Breast epithelium (tissue), 3 donors: ENCODE measurements at regions not wholly inside any gene's neighbourhood (a gene's known extent, or its start where the extent isn't known, plus 50 kb on each side); places are given as distances from the start of the nearest gene placed in this dataset.

ENCODE experiments used
- POLR2A ChIP-seq: fragments of 450-650 bp; IDR thresholded peaks from one replicate; pipeline ENCODE4 v1.6.1; 2016; ENCODE audit warnings: antibody characterized with exemption, mild to moderate bottlenecking, moderate library complexity
- TF ChIP-seq, protein P1 (sequence below), 3 donors: fragments of 450-650 bp; IDR thresholded peaks; one replicate each; pipeline ENCODE4 v1.5.1; 2016 to 2017; ENCODE audit warnings: antibody characterized with exemption in 3 of 3, mild to moderate bottlenecking in 3 of 3, moderate library complexity in 3 of 3

DNA sequence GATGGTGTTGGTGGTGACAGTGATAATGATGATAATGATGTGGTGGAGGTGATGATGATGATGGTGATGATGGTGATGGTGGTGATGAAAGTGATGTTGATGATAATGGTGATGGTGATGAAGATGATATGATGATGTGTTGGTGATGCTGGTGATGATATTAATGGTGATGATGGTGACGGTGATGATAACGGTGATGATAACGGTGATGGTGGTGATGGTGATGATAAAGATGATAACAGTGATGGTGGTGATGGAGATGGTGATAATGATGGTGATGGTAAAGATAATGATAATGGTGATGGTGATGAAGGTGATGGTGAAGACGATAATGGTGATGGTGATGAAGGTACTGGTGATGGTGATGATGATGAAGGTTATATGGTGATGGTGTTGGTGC lies 76.6 kb downstream of the UNCX start:
- TF ChIP-seq, protein P1, sequence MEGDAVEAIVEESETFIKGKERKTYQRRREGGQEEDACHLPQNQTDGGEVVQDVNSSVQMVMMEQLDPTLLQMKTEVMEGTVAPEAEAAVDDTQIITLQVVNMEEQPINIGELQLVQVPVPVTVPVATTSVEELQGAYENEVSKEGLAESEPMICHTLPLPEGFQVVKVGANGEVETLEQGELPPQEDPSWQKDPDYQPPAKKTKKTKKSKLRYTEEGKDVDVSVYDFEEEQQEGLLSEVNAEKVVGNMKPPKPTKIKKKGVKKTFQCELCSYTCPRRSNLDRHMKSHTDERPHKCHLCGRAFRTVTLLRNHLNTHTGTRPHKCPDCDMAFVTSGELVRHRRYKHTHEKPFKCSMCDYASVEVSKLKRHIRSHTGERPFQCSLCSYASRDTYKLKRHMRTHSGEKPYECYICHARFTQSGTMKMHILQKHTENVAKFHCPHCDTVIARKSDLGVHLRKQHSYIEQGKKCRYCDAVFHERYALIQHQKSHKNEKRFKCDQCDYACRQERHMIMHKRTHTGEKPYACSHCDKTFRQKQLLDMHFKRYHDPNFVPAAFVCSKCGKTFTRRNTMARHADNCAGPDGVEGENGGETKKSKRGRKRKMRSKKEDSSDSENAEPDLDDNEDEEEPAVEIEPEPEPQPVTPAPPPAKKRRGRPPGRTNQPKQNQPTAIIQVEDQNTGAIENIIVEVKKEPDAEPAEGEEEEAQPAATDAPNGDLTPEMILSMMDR (IDR thresholded peaks at IDR 0.05) = no peak
- TF ChIP-seq POLR2A = no peak
